PC-9 (cell line): ENCODE measurements at regions not wholly inside any gene's neighbourhood (a gene's known extent, or its start where the extent isn't known, plus 50 kb on each side); places are given as distances from the start of the nearest gene placed in this dataset.

Source experiments
- BruUV-seq: library from RNA; stranded (reverse); fragments of 400-500 nt; replicated peaks from 2 replicates; lab custom pipeline; 2021; lab: Mats Ljungman, UMichigan
- CTCF ChIA-PET: fragments of 300-600 bp; sonication (Branson Sonifier 250); formaldehyde crosslinking; loops from one replicate; lab custom pipeline; 2022; ENCODE audit warnings: antibody characterized with exemption; lab: Charles Lee
- POLR2A ChIA-PET: fragments of 300-600 bp; sonication (Branson Sonifier 250); formaldehyde crosslinking; loops from one replicate; lab custom pipeline; 2022; ENCODE audit warnings: antibody characterized with exemption; ENCODE audit not compliant: unreplicated experiment; lab: Charles Lee
- DNase-seq, 2 experiments: peaks; one replicate each; pipeline versions ENCODE4 v3.0.0 to v3.0.0-alpha.2; 2015 to 2022; ENCODE audit warnings: mixed read lengths in 1 of 2
- H2AFZ ChIP-seq: fragments of 200-600 bp; sonication (generic); 2 replicates; pipeline ENCODE4 v1.8.1; 2017; ENCODE audit warnings: antibody characterized with exemption
- H3F3A ChIP-seq: fragments of 200-600 bp; sonication (generic); 2 replicates; pipeline ENCODE4 v1.8.1; 2017; ENCODE audit warnings: antibody characterized with exemption, mild to moderate bottlenecking, low read depth; ENCODE audit not compliant: insufficient read depth
- H3K27ac ChIP-seq: fragments of 200-600 bp; sonication (generic); 2 replicates; pipeline ENCODE4 v1.6.1; 2016; ENCODE audit warnings: mixed run types
- H3K27me3 ChIP-seq: fragments of 200-600 bp; sonication (generic); 2 replicates; pipeline ENCODE4 v1.6.1; 2016; ENCODE audit warnings: low read depth, mixed run types; ENCODE audit not compliant: insufficient read depth
- H3K36me3 ChIP-seq: fragments of 200-600 bp; sonication (generic); 2 replicates; pipeline ENCODE4 v1.6.1; 2016; ENCODE audit warnings: low read depth, mixed run types
- H3K4me1 ChIP-seq: fragments of 200-600 bp; sonication (generic); replicated peaks from 2 replicates; pipeline ENCODE4 v1.6.1; 2016; ENCODE audit warnings: mixed run types; ENCODE audit not compliant: insufficient read depth
- H3K4me2 ChIP-seq: fragments of 200-600 bp; sonication (generic); 2 replicates; pipeline ENCODE4 v1.6.1; 2017; ENCODE audit warnings: mixed run types
- H3K4me3 ChIP-seq: fragments of 200-600 bp; sonication (generic); 2 replicates; pipeline ENCODE4 v1.6.1; 2016; ENCODE audit warnings: mixed run types
- H3K79me2 ChIP-seq: fragments of 200-600 bp; sonication (generic); 2 replicates; pipeline ENCODE4 v1.6.1; 2017; ENCODE audit warnings: low read depth, mixed run types
- H3K9me2 ChIP-seq: fragments of 200-600 bp; sonication (generic); 2 replicates; pipeline ENCODE4 v1.8.1; 2017; ENCODE audit warnings: mild to moderate bottlenecking; ENCODE audit not compliant: insufficient read depth
- H3K9me3 ChIP-seq: fragments of 200-600 bp; sonication (generic); 2 replicates; pipeline ENCODE4 v1.8.1; 2016; ENCODE audit warnings: low read depth; ENCODE audit not compliant: insufficient read depth
- H4K20me1 ChIP-seq: fragments of 200-600 bp; sonication (generic); 2 replicates; pipeline ENCODE4 v1.8.1; 2017; ENCODE audit not compliant: insufficient read depth
- EZH2 ChIP-seq: fragments of 200-600 bp; sonication (generic); IDR thresholded peaks from 2 replicates; pipeline ENCODE4 v1.8.0; 2017; ENCODE audit warnings: antibody characterized with exemption, low read depth
- intact Hi-C: fragments of 100-400 bp; cut with micrococcal nuclease; formaldehyde crosslinking; loops from one replicate; pipeline ENCODE4 v1.10.0; 2022; ENCODE audit not compliant: unreplicated experiment
- TF ChIP-seq, protein P1 (sequence below): fragments of 200-600 bp; sonication (generic); conservative IDR thresholded peaks from 2 replicates; pipeline ENCODE4 v1.6.1; 2017; ENCODE audit warnings: mixed run types, antibody characterized with exemption, mild to moderate bottlenecking, moderate library complexity

DNA sequence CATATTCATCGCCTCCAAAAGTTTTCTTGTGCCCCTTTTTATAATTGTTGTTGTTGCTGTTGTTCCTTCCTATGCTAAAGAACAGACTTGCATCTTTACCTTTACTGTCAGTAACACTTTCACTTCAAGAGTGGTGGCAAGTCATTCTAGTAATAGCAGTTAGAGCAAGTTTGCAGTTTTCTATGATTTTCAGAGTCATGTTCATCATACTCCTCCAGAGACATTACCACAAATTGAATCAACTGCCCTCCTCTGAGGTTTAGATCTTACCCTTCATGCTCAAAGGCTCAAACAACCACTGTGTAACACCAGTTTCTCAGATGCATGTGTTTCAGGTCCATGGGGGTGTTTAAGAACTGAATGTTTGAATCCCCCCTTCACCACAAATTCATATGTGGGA, 763.4 kb downstream of the LRFN5 start:
- H2AFZ ChIP-seq = no peak overlapping the region
- no peak overlapping the region for H3K4me3 ChIP-seq
- TF ChIP-seq, protein P1, sequence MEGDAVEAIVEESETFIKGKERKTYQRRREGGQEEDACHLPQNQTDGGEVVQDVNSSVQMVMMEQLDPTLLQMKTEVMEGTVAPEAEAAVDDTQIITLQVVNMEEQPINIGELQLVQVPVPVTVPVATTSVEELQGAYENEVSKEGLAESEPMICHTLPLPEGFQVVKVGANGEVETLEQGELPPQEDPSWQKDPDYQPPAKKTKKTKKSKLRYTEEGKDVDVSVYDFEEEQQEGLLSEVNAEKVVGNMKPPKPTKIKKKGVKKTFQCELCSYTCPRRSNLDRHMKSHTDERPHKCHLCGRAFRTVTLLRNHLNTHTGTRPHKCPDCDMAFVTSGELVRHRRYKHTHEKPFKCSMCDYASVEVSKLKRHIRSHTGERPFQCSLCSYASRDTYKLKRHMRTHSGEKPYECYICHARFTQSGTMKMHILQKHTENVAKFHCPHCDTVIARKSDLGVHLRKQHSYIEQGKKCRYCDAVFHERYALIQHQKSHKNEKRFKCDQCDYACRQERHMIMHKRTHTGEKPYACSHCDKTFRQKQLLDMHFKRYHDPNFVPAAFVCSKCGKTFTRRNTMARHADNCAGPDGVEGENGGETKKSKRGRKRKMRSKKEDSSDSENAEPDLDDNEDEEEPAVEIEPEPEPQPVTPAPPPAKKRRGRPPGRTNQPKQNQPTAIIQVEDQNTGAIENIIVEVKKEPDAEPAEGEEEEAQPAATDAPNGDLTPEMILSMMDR = no peak
- no peak for TF ChIP-seq EZH2
- intact Hi-C loops = no loop called here
- no peak for DNase-seq
- H3K4me2 ChIP-seq = no peak overlapping the region
- no peaks in the 10 kb centered on the region for H3F3A ChIP-seq
- no peaks in the 10 kb centered on the region for H4K20me1 ChIP-seq
- no TSS peak for BruUV-seq
- no peaks in the 10 kb centered on the region; the same call in 1 of the 2 replicates for H3K9me2 ChIP-seq
- CTCF ChIA-PET = no interaction called here
- POLR2A ChIA-PET = no interaction called here
- no peaks in the 10 kb centered on the region for H3K4me1 ChIP-seq
- no peaks in the 10 kb centered on the region for H3K9me3 ChIP-seq
- H3K27ac ChIP-seq = no peak overlapping the region
- no peaks in the 10 kb centered on the region for H3K27me3 ChIP-seq
- no peaks in the 10 kb centered on the region for H3K36me3 ChIP-seq
- H3K79me2 ChIP-seq = no peaks in the 10 kb centered on the region

DNA sequence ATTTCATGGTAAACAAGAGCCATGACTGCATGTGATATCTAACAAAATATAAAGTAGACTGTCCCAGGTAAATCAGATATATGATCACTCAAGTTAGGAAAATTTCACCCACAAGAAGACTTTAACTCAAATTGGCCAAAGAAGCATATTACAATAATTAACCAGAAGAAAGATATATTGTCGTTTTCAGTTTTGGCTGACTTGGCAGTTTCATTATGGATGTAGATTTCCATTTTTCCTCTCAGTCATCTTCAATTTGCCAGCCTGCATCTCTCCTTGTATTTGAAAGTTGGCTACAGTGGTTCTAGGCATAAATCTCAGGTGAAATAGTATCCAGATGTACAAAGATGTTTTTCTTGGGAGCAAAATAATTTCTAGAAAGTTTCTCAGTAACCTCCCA, 761.6 kb downstream of the LRFN5 start:
- Histone ChIP-seq H3K27me3 (no peaks in the 10 kb centered on the region), H3K27ac (no peak overlapping the region), H3K9me3 (no peaks in the 10 kb centered on the region), H2AFZ (no peak overlapping the region), H4K20me1 (no peaks in the 10 kb centered on the region), H3K4me3 (no peak overlapping the region), H3K4me1 (no peaks in the 10 kb centered on the region), H3K36me3 (no peaks in the 10 kb centered on the region), H3F3A (no peaks in the 10 kb centered on the region), H3K9me2 (no peaks in the 10 kb centered on the region; the same call in 1 of the 2 replicates), H3K4me2 (no peak overlapping the region), H3K79me2 (no peaks in the 10 kb centered on the region)
- POLR2A ChIA-PET = no interaction called here
- no peak for DNase-seq
- BruUV-seq = no TSS peak
- intact Hi-C loops = no loop called here
- TF ChIP-seq EZH2 = no peak
- TF ChIP-seq, protein P1 = no peak
- CTCF ChIA-PET = no interaction called here

DNA sequence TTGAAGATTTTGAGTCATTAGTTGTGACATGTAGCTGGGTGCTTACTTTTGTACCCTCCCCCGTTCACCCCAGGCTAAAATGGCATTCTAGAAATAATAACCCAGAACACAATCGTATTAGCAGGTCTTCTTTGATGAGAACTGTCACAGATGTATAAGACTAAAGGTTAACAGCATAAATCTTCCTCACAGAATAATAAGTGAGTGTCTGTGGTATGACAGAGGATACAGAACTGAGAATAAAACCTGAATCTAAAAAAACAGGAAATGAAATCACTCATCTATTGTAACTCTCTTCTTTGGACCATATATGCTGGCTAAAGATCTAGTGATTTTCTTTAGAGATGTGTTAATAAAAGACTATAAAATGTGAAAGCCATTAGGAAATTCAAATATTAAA, 746.6 kb downstream of the LRFN5 start:
- Histone ChIP-seq H3K4me1 (no peaks in the 10 kb centered on the region), H3K9me3 (no peaks in the 10 kb centered on the region), H2AFZ (no peak overlapping the region; the same call in 1 of the 2 replicates), H3K36me3 (no peaks in the 10 kb centered on the region), H3K4me3 (no peak overlapping the region), H3K27ac (no peak overlapping the region), H3K9me2 (no peaks in the 10 kb centered on the region), H3K79me2 (no peaks in the 10 kb centered on the region), H4K20me1 (no peaks in the 10 kb centered on the region), H3F3A (no peaks in the 10 kb centered on the region), H3K4me2 (no peak overlapping the region), H3K27me3 (no peaks in the 10 kb centered on the region)
- no TSS peak for BruUV-seq
- ChIA-PET CTCF (no interaction called here), POLR2A (no interaction called here)
- DNase-seq = no peak
- TF ChIP-seq EZH2 = no peak
- TF ChIP-seq, protein P1 = no peak
- intact Hi-C loops = no loop called here
